ENCODE measurements at regions not wholly inside any gene's neighbourhood (a gene's known extent, or its start where the extent isn't known, plus 50 kb on each side); places are given as distances from the start of the nearest gene placed in this dataset.

DNA sequence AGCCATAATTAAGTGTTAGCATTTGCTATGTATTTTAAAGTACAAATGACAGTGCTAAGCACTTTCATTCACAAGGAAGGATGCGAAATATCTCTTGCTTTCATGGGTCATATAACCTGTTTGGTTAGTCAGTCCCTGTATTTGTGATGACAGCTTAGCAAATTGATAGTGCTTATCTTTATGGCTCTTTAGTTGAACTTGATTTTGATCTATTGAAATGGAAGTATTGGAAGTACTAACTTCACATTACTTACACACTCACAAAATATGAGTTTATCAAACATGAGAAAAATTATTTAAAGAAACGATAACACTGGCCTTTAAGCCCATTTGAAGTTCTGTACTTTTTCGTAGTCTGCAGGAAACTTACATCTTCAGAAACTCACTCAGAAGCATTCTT, 97.4 kb upstream of the NEUROD1 start:
- no peak for TF ChIP-seq POLR2AphosphoS5 (IDR thresholded peaks at IDR 0.05; ENCODE audit: low read depth, low read length)
- TF ChIP-seq TAF1 (IDR thresholded peaks at IDR 0.05; ENCODE audit: low read depth, low read length), result no peak
- TF ChIP-seq POLR2A (IDR thresholded peaks at IDR 0.05; ENCODE audit: low read depth, low read length), result no peak
- no peak for TF ChIP-seq POU2F2 (IDR thresholded peaks at IDR 0.05; ENCODE audit: low read depth, low read length)
- TF ChIP-seq SPI1 (IDR thresholded peaks at IDR 0.05; ENCODE audit: low read depth, low read length), result no peak
- TF ChIP-seq PAX5 (IDR thresholded peaks at IDR 0.05; ENCODE audit: insufficient read depth, low read length, severe bottlenecking), result no peak

Measured in GM12891 (cell line).